ENCODE measurements at regions not wholly inside any gene's neighbourhood (a gene's known extent, or its start where the extent isn't known, plus 50 kb on each side); places are given as distances from the start of the nearest gene placed in this dataset.
"Not testable (repeated sequence)": the region's sequence is repeated elsewhere in the genome, so short reads cannot be mapped to it uniquely, and the experiment has no call there.

DNA sequence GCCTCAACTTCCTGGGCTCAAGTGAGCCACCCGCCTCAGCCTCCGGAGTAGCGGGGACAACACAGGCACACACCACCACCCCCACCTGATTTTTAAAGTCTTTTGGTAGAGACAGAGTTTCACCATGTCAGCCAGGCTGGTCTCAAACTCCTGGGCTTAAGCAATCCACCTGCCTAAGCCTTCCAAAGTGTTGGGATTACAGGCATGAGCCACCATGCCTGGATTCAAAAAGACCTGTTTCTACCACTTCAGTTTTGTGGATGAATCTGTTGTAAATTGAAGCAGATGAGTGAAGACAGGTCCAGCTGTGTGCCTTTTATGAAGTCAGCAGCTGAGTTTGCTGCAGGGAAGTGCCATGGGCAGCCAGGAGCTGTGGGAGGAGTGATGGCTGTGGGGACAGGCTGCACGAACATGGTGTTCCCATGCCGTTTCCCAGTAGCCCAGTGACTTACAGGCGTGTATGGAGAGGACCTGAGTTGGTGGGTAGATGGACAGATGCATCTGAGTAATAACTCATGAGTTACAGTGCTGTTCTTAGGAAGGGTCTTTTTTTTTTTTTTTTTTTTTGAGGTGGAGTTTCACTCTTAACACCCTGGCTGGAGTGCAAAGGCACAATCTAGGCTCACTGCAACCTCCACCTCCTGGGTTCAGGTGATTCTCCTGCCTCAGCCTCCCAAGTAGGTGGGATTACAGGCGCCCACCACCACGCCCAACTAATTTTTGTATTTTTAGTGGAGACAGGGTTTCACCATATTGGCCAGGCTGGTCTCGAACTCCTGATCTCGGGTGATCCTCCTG, 122.5 kb upstream of the TPTE start:
- TF ChIP-seq, protein P1, sequence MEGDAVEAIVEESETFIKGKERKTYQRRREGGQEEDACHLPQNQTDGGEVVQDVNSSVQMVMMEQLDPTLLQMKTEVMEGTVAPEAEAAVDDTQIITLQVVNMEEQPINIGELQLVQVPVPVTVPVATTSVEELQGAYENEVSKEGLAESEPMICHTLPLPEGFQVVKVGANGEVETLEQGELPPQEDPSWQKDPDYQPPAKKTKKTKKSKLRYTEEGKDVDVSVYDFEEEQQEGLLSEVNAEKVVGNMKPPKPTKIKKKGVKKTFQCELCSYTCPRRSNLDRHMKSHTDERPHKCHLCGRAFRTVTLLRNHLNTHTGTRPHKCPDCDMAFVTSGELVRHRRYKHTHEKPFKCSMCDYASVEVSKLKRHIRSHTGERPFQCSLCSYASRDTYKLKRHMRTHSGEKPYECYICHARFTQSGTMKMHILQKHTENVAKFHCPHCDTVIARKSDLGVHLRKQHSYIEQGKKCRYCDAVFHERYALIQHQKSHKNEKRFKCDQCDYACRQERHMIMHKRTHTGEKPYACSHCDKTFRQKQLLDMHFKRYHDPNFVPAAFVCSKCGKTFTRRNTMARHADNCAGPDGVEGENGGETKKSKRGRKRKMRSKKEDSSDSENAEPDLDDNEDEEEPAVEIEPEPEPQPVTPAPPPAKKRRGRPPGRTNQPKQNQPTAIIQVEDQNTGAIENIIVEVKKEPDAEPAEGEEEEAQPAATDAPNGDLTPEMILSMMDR (IDR thresholded peaks at IDR 0.05) = not testable (repeated sequence)
- not testable (repeated sequence) for TF ChIP-seq POLR2AphosphoS5, EP300, POLR2A (IDR thresholded peaks at IDR 0.05)

Measured in sigmoid colon (tissue), 4 donors.